DMS153 treated with DMSO at 0.1 percent for 48 hours (cell line): ENCODE measurements at regions not wholly inside any gene's neighbourhood (a gene's known extent, or its start where the extent isn't known, plus 50 kb on each side); places are given as distances from the start of the nearest gene placed in this dataset.

Source experiments
- DNase-seq: peaks from one replicate; lab custom pipeline; 2025; ENCODE audit not compliant: unreplicated experiment; lab: John Stamatoyannopoulos, UW

DNA sequence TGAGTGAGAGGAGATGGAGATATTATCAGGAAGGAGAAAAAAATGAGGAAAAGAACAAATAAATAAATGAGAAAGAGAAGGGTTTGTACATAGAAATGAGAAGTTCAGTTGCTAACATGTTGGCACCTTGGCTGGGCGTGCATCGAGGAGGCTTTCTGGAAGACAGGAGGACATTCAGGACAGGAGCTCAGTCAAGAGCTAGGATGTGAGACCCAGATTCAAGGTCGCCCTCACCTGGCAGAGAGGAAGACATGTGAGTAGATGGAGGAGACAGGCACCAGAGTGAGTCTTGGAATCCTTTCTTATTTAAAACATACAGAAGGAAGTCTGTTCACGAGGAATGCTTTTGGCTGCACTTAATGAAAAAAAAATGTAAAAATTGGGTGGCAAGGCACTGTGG is 640.9 kb downstream of the NPHP4 start:
- DNase-seq, result no peak

DNA sequence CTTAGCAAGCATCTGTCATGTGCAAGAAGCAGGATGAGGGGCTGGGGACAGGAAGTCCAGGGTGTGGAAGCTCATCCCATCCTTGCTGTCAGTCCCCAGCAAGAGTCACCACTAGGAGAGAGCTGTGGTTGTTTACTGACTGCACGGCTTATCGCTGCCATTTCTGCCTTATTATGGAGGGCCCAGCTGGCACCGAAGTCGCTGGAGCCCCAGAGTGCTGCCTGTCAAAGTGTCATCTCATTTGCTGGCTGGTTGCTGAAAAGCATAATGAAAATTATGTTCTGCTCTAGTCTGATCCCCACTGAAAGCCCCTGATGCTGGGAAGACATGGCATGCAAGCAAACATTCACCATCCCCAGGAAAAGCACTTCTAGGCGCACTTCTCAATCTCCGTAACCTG is 642.7 kb downstream of the NPHP4 start:
- peak; percentile 7 for DNase-seq

DNA sequence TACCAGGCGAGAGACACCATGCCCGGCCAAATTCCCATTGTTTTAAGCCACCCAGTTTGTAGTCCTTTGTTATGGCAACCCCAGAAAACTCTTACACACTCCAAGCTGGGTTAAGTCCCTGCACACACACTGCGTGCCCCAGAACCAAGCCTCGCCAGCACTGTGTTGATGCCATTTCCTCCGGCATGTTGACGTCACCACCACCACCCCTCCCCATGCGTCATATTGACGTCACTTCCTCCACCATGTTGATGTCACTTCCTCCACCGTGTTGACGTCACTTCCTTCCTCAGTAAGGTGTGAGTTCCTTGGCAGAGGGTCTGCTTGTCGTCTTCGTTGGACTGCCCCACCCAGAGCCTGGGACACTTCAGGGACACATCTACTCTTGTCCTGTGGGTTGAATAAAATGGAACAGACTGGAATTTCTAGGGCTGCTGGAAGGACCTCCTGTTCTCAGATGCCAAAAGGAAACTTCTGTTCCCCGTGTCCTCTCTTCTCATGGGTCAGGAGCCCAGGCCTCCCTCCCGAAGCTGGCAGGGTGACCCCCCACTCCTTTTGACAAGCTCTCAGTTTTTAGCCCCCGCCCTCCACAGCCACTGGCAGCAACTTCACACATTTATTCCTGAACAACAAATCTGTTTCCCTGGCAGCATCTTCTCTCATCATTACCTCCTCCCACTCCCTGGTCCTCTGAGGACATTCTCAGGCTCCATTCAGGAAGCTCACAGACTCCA is 643.3 kb downstream of the NPHP4 start:
- no peak for DNase-seq

DNA sequence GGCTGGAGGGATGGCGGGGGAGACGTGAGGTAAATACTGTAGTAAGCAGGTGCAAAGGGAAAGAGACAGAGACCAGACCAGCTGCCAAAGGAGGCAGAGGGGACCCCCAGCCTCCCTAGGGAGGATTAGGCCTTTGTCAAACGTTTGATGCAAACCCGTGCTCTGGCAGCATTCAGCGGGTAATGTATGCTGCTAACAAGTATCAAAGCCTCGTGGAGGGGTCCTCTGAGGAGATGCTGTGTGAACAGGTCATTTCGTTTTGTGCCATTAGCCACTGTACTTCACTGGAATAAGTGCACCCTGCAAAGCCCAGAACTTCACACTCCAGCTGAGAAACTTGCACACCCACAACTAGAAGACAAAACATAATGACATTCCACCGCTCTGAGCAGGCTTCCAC is 644.5 kb downstream of the NPHP4 start:
- no peak for DNase-seq

DNA sequence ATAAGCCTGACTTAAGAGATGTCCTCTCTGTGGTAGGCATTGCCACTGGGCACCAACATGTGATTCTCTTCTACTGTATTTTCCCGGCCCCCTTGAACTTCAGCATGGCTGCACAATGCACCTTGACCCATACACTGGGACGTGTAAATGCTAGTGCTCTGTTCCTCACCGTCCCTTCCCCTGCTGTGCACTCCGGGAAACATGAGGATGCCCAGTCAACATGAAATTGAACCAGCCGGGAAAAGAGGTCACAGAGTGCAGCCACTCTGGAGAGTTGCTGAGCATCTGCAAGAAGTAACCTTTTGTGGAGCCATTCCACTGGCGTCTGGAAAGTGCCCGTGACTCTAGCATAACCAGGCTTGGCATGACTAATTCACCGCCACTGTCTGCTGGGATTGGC is 646.7 kb downstream of the NPHP4 start:
- DNase-seq, result no peak

DNA sequence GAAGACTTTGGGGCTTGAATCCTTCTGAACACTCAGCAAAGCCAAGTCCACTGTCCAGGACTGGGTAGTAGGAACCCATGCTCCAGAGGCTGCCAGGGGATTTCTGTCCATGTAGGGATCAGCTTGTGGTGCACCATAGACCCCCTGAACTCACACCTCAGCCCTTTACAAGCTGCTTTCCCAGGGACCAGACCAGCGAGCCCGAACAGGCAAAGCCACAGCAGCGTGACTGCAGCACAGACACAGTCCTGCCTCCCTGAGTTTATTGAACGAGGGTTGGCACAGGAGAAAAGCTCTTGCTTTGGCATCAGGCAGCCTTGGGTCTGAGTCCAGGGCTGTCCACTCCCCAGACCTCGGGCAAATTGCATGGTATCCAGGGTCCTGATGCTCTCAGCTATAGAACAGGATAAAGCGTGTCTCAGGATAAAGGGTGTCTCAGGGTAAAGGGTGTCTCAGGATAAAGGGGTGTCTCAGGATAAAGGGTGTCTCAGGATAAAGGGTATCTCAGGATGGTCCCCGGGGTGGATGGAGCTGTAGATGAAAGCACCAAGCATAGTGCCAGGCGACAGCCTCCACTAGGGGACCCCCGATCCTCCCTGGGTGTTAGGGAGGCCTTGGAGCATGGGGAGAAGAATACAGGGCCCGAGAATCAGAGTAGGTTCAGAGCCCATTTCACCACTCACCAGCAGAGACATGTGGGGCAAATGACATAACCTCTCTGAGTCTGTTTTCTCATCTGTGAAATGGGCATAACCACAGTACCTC is 648.8 kb downstream of the NPHP4 start:
- DNase-seq, result no peak

DNA sequence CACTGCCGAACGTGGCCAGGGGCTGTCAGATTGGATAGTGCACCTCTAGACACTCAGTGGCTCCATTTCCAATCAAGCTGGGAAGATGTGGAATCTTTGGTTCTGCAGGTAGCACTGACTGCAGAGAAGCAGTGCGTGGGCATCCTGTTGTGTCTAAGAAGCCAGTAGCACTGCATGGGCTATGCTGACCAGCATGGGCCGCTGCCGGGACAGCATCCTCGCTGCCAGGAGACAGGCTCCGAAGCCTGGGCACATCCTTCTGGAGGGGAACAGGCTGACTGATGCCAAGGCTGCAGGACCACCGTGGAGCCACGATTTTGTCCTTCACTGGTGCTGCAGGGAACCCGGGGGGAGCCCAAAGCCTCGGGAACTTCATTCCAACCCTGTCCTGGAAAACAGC is 649.4 kb downstream of the NPHP4 start:
- no peak for DNase-seq

DNA sequence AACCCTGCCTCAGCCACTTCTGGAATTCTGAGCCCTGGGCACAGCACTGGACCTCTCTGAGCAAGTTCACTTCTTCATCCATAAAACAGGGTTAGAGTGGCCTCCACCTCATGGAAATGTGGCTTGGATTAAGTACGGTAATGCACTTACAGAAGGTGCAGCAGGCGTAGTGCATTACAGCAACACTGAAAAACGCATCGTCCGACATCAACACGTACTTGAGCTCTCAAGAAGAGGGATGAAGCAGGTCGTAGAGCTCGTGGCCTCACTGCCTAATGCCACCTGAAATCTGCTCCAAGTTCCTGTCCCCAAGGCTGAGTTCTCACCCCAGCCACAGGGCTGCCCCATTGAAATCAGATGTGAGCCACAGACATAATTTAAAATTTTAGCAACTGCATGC is 650.1 kb downstream of the NPHP4 start:
- no peak for DNase-seq

DNA sequence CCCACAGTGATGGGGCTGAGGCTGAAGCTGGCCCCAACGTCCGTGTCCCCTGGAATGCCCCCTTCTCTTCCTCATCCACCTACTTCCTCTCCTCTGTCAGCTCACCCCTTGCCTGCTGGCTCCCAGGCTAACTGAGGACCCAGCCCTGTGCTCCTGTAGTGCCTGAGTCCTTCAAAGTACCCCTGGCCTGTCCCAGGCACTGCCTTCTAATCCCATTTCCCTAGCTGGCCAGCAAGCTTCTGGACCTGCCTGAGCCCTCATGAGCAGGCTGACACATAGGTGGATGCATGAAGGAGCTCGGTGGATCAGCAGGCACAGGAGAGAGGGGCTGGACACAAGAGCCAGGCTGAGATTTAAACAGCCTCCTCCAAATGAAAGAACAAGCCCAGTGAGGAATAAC is 650.8 kb downstream of the NPHP4 start:
- no peak for DNase-seq

DNA sequence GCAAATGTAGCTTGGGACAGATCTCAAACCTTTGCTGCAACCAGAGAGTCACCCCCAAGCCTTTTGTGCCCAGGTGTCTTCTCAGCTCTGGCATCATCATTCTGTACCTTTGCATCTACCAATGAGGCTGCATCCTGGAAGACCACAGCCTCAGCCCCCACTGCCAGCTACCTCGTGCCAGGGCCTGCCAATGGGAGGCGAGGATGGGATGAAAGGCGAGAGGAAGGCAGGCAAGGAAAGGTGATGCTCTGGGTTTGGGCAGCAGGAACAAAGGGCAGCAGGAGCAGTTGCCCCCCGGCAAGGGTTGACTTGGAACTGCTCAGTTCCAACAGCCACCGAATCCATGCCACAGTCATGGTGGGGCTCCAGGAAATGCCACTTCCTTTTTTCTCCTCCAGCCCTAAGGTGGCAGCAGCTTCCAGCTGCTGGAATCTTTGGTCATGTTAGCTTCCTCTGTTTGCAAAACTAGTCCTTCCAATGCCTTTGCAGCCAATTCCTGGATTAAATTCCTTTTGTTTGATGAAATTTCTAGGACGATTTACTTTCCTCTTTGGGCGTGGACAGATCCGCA is 651.6 kb downstream of the NPHP4 start:
- DNase-seq, result no peak

DNA sequence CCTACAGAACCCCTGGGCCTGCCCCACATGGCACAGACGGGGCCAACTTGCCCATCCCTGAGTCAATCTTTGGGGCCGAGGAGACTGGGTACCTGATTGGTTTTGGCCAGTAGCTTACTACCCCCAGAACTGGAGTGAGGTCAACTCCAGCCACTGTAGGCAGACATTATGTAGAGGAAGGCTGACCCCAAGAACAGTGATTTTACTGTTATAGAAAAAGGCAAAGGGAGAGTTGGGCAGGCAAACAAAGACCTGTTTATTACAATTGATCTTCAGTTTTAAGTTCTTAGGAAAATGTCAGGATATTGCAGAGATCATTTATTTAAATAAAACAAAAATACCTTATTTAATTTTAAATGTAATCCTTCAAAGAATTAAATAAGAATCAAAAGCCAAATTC is 653.8 kb downstream of the NPHP4 start:
- DNase-seq, result no peak

DNA sequence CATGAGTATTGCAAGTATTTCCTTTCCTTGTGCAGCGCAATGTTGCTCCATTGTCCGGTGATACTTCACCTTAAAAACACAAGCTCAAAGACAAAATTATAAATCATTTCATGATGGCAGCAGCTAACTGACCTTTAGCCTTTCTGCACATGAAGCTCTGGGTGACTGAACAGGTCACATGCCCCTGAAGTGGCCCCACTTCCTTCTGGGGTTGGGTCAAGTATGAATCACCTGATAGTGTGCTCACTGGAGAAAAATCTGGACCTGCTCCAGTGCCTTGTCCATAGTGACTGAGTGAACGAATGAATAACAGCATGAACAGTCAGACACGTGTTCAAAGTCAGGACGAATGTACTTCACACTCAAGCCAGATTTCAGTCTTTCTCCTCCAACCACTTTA is 658.9 kb downstream of the NPHP4 start:
- no peak for DNase-seq

DNA sequence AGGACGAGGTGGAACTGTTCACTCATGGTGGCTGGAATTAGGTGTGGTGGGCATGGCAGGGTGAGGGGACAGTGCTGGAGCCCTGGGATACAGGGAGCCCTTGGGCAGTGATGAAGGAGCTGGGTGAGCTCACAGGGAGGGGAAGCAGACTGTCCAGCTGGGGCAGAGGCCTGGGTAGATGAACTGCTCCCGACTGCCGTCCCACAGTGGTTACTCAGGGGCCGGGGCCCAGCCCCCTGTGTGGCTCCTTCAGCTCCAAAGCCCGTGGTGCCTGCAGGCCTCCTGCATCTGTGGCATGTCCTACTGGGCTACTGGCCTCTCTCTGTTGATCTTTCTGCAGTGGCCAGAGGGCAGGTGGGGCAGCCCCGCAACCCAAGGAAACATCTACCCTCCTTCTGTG is 661.1 kb downstream of the NPHP4 start:
- no peak for DNase-seq

DNA sequence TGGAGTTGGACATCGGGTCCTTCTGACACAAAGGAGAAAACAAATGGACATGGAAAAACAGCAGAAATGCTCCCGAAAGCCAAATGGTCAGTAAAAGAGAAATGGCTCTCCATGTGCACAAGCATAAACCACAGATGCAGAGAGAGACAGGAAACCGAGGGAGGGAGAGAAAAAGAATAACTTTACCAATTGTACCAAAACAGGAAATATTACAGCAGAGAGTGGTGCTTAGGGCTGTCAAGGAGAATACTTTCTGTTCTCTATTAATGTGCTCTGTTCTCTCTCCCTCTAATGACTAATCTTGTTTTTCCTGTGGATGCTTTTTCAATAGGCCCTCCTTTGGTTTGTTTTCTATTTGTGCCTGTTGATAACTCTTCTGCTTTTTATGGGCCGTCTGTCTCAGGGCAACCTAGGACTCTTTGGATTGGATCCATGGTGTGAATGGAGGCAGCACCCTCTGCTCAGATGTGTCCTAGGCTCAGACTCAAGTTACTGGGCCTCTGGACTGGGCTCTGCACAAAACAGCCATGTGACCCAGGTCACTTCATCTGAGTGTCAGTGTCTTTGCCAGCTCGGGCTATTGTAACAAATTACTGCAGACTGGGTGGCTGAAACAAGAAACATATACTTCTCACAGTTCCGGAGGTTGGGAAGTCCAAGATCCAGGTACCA is 663.0 kb downstream of the NPHP4 start:
- no peak for DNase-seq

DNA sequence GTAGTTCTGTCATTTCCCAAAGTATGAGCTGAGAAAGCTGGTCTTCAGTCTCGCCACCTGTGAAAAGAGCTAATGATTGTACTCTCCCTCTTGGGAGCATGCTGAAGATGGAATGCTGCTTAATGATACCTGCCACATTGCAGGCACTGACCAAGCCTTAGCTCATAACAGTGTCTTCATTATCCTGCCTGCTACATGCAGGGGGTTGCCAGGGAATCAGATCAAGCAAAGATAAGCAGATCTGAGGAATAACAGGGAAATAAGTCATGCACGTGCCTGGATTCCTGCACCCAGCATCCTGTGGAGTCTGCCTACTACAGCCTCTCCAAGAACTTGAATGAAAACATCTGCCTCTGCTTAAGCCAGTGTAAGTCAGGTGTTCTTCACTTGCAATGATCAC is 667.3 kb downstream of the NPHP4 start:
- DNase-seq, result no peak

DNA sequence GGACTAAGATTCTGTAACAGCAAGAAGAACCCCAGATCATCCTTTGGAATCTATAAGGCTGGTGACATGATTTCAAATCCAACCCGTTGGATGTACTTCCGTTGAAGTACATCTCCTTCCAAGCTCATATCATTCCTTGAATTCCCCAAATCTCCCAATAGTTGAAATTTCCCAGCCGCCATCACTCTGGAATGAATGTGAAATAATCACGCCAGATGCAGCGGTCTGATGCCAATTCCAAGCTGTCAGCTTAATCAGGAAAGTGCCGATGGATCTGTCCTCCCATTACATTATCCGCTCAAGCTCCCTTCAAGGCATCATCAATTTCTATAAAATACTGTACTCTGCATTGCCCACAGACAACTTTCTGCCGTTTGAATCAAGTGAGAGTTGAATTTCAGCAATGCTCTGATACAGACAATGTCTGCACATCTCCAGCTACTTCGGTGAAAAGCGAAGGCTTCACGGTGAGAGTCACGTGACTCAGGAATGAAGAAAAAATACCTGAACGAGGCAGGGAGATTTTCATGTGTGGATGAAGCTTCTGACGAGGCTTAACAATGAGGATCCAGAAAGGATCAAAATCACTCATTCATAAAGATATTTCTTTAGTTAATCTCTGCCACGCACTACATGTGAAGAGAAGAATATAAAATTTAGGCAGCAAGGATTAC is 663.9 kb downstream of the AJAP1 start:
- no peak for DNase-seq

DNA sequence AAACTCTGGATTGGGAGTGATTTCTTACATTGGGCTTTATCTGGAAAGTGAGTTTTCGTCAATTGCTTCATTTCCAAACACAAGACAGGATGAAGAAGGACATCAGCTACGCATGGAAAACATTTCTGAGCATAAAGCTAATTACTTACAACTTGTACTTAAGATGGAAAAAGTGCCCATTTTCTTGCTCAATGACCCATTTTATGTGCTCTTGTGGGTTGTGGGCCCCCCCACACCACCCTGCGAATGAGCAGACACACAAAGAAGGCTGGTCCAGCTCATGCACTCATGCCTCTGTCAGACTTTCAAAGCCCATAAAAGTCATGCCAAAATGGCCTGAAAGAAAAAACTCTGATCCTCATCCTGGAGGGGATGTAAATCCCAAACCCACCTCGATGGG is 663.0 kb downstream of the AJAP1 start:
- DNase-seq, result no peak

DNA sequence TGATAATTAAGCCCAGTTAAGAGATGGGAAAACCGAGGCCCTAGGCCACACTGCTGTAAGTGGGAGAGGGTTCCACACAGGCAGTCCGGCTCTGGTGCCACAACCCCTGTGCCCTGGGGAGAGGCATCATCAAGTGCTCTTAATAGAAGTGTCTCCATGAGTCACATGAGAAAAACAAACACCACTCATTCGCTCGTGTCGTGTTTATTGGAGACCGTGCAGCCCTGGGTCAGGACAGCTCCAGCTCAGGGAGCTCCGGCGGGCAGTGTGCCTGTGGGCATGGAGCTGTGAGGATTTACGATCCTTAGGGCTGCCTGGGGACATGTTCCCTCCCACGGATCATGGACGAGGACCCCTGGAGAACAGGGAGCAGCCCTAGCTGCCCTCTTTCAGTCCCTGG is 658.5 kb downstream of the AJAP1 start:
- DNase-seq, result no peak

DNA sequence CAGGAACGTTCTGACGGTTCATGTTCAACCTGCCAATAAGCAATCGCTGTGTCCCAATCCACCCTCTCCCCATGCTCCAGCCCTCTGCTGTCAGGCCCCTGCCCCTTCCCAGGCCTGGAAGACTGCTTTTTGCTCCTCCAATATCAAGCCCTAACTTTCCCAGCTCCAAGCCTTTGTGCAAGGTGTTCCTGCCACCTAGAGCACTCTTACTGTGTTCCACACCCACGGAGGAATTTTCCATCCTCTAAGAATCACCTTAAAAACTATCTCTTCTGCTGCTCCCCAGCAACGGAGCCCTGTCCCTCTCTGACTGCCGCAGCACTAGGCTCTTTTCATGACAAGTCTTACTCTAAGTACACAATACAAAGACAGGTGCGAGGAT is 657.9 kb downstream of the AJAP1 start:
- no peak for DNase-seq

DNA sequence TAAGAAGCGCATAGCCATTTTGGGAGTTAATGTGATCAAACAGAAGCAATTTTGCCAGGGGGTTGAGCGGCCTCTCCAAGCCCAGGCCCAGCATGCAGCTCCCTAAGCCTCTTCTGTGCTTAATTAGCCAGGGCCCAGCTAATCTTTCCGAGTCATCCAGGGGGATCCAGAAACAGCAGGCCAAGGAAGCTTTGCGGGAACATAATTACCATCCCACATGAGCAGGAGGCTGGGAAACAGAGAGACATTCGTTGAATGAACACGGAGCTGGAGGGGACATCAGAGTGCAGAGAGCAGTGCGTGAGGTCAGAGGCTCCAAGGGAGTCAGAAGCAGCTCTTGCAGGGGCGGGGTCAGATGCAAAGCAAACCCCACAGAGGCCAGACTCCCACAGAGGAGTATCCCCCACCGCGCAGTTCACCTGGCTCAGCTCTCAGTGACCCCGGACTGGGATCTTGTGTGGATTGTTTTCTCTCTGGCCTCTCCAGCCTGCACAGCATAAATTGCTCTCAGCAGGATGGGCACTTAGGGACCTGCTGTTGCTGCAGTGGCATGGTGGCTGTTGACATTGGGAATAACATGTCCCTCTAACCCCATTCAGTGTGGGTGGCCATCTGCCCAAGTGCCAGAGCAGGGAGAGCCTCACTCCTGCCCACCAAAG is 657.4 kb downstream of the AJAP1 start:
- DNase-seq, result no peak

DNA sequence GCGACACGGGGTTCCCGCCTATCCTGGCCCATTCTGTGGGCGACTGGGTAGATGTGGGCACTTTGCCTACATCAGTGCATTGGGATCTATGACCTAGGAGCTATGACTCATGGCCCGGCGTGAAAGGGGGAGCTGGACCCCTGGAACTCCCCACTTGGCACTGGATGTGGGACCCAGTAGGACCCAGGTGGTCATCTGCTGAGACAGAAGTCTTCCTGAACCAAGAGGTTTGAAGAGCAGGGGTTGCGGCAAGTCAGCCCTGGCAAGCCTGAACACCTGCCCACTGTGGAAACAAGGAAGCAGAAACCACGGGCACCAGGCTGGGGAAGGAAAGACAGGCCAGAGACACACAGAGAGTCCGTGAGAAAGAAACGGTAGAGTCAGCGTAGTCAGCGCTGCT is 656.7 kb downstream of the AJAP1 start:
- DNase-seq, result no peak
